Activated CD8-positive, alpha-beta memory T cell treated with anti-CD3 and anti-CD28 coated beads for 36 hours (primary cell): ENCODE measurements at regions not wholly inside any gene's neighbourhood (a gene's known extent, or its start where the extent isn't known, plus 50 kb on each side); places are given as distances from the start of the nearest gene placed in this dataset.

Source experiments
- CTCF ChIA-PET: fragments of 350-600 bp; sonication (Branson Sonifier 250); formaldehyde crosslinking; loops from one replicate; lab custom pipeline; 2021; ENCODE audit warnings: antibody characterized with exemption; lab: Charles Lee
- POLR2A ChIA-PET: fragments of 350-600 bp; sonication (Branson Sonifier 250); formaldehyde crosslinking; loops from one replicate; lab custom pipeline; 2021; ENCODE audit warnings: antibody characterized with exemption; lab: Charles Lee

GRCh38 chr5:118253225-118254061 lies 734.9 kb downstream of the DTWD2 start:
- ChIA-PET CTCF (interaction anchor here (0.6 kb wide), 1 partner anchor 52 kb away, joined by 3 read pairs; no protein-coding TSS in a partner anchor), POLR2A (no interaction called here)

- CTCF ChIA-PET = no interaction called here
These were observed 739.0 kb downstream of the DTWD2 start for GRCh38 chr5:118249386-118249785.

DNA sequence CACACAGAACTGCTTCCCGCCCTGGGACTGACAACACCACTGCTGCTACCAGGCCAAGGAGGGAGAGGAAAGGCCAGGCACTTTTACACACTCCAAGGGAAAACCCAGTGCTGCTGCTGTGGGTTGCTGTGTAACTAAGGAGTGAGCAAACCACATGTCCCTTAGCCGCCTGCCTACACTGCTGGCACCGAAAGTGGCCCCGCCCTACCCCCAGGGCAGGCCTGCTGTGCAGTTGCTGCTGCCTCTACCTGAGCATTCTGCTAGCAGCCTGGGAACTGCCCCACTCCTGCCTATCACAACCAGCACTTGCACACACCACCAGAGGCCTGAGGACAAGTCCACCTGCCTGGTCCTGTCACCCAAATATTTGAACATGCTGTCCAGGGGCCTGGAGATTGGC lies 740.9 kb downstream of the DTWD2 start:
- CTCF ChIA-PET = no interaction called here

More at GRCh38 chr5:118249386-118249785, 739.0 kb downstream of the DTWD2 start:
- POLR2A ChIA-PET = no interaction called here

GRCh38 chr5:118243613-118244012 lies 744.7 kb downstream of the DTWD2 start:
- ChIA-PET POLR2A (no interaction called here), CTCF (no interaction called here)

More for the DNA sequence above, 740.9 kb downstream of the DTWD2 start:
- POLR2A ChIA-PET = no interaction called here

- CTCF ChIA-PET = no interaction called here
- POLR2A ChIA-PET = no interaction called here
These were observed 745.3 kb downstream of the DTWD2 start for GRCh38 chr5:118243068-118243467.

DNA sequence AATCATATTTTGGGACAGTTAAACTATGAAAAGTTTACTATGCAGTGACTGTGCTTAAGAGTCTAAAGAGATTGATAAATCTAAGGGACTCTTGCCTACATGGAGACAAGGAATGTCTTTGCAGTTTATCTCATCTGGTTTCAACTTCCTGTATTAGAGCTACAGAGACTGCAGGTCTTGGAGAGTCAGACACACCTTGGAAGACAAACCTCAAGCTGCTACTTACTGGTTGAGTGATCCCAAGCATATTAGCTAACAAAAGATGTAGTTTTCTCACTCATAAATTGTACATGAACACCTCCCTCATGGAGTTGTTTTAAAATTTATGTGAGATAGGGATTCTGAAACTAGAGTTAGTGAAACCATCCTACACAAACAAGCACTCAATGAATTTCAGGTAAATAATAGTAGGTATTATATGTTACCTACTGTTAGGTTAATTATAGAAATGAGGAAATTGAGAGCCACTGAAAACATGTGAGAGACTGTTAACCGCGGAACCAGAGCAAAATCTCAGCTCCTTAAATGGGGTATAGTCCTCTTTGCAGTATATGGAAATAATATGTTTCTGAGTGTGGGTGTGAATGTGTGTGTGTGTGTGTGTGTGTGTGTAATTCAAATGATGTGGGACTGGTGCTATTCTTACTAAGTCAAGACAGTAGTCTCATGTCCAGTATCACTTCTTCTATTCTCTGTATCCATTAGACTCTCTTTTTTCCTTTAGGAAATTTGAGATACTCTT lies 752.1 kb downstream of the DTWD2 start:
- ChIA-PET CTCF (no interaction called here), POLR2A (no interaction called here)

DNA sequence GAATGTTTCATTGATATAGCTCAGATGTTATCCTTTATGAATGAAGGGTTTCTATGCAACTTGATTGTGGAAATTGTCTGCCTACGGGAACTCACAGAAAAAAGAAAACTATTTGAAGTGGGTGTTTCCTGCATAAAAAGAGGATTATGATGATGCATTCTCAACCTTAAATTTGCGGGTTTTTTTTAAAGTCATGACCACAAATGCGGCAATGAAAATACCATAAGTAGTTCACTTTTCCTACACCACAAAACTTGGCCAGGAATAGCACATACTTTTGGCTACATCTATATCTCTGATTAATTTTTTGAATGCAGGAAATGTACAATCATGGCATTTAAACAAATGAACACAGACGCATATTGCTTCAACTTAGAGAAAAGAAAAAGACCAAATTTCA lies 754.7 kb downstream of the DTWD2 start:
- CTCF ChIA-PET = no interaction called here
- POLR2A ChIA-PET = no interaction called here

DNA sequence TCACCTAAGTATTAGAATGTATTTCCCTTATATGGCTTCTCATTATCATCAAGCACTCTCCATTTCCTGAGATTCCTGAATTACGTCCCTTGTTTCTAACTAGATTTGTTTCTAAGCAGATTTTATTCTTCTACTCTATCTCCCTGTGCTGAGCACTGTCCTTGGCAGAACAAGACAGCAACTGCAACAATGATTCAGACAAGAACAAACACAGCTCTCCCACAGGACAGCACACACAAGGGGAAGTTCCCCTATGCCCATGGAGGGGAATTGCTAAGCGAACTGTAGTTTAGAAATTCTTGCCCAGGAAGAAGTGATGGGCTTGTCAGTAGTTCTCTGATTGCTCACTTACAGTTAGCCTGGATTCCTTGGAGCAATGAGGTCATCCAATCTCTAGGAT lies 759.9 kb downstream of the DTWD2 start:
- CTCF ChIA-PET = no interaction called here

DNA sequence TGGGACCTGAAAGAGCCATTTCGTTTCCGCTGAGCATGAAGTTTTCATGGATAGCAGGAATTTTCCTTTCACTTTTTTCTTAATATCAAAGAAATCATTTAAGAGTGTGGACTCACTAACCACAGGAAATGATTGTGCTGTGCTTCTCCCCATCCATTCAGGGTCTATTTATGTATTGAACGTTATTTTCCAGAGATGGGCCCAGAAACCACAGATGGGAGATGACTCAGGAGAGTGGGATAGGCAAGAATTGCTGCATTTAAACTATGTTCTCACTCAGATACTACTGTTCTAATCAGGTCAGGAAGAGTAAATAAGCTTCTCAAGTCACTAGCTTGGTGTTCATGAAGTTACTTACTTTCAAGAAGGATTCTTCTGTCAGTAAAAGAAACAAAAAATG lies 763.8 kb downstream of the DTWD2 start:
- ChIA-PET POLR2A (no interaction called here), CTCF (no interaction called here)

More for the DNA sequence above, 759.9 kb downstream of the DTWD2 start:
- POLR2A ChIA-PET = no interaction called here

GRCh38 chr5:118220556-118221195 lies 767.7 kb downstream of the DTWD2 start:
- CTCF ChIA-PET = no interaction called here
- POLR2A ChIA-PET = no interaction called here

DNA sequence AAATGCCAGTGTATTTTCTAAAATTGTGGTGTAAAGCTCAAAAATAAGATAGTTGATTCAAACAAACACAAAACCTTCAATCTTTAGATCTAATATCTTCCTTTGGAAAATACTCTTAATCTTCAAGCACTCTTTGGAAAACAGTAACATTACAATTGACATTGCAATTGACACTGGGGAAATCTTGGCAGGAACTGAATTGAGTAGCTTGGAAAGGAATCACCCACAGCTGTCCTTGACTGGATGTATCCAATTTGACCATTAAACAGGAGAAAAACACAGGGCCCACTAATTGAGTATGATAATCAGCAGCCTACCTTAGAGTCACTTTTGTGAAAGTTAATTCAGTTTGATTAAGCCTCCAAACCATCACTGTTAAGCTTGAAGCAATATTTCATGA lies 776.7 kb downstream of the DTWD2 start:
- CTCF ChIA-PET = no interaction called here
- POLR2A ChIA-PET = no interaction called here

- POLR2A ChIA-PET = no interaction called here
- CTCF ChIA-PET = no interaction called here
These were observed 780.3 kb downstream of the DTWD2 start for GRCh38 chr5:118208031-118208453.

GRCh38 chr5:118199801-118200200 lies 788.5 kb downstream of the DTWD2 start:
- POLR2A ChIA-PET = no interaction called here
- CTCF ChIA-PET = no interaction called here

GRCh38 chr5:118196229-118196628 lies 792.1 kb downstream of the DTWD2 start:
- ChIA-PET POLR2A (no interaction called here), CTCF (no interaction called here)

- ChIA-PET POLR2A (no interaction called here), CTCF (no interaction called here)
These were observed 793.1 kb downstream of the DTWD2 start for GRCh38 chr5:118195211-118195610.

GRCh38 chr5:118193194-118193905 lies 795.0 kb downstream of the DTWD2 start:
- CTCF ChIA-PET = no interaction called here
- POLR2A ChIA-PET = no interaction called here

DNA sequence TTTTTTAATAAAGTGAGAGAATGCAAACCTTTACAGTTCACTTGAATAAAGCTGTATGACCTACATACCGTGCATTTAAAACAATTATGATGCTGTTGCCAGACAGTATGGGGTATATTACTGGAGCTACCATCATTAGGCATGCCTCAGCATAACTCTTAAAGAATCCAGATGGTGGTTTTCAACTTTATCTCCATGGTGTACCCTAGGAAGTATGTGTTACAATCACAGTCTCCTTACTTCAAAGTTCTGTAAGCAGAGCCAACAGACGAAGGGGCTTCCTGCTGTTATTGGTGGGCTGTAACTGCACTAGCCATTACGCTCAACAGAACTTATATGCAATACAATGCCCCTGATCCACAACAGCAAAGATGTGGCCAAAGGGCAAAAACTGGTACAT lies 803.3 kb downstream of the DTWD2 start:
- POLR2A ChIA-PET = no interaction called here
- CTCF ChIA-PET = no interaction called here

DNA sequence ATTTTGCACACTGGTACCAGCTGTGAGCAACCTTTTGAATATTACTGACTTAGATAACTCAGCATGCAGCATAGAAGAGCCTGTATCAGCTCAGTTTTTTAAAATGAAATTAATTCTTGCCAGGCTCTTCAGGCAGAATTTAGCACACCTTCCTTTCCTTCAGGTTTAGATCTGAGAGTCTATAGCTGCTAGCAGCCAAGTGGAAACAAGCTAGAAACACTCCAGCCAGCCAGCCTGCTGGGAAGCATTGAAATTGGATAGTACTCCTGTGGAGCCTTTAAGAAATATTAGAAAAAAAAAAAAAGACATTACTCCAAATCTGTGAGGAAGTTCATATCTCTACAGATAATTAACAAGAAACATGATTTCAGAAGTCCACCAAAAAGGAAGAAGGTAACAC lies 812.2 kb downstream of the DTWD2 start:
- POLR2A ChIA-PET = no interaction called here
- CTCF ChIA-PET = no interaction called here

- ChIA-PET POLR2A (no interaction called here), CTCF (no interaction called here)
These were observed 813.7 kb downstream of the DTWD2 start for GRCh38 chr5:118174671-118175070.

DNA sequence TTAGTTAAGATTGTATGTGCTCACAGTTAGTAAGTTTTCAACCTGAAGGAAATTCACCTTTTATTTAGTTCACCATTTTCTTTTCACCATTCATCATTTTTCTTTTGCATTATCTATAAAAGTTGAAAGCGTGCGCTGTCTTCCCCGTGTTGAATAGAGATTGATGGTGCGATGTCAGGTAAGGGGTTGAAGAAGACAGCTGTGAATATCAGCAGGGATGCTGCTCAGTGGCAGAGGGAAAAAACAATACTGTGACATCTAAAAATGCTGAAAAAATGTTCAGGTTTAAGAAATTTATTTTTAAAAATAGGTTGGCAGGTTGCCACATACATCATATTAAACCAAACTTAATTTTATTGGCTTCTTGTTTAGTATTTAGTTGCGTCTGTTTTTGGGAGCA lies 815.0 kb downstream of the DTWD2 start:
- POLR2A ChIA-PET = no interaction called here
- CTCF ChIA-PET = no interaction called here
